ENCODE measurements at regions not wholly inside any gene's neighbourhood (a gene's known extent, or its start where the extent isn't known, plus 50 kb on each side); places are given as distances from the start of the nearest gene placed in this dataset.

DNA sequence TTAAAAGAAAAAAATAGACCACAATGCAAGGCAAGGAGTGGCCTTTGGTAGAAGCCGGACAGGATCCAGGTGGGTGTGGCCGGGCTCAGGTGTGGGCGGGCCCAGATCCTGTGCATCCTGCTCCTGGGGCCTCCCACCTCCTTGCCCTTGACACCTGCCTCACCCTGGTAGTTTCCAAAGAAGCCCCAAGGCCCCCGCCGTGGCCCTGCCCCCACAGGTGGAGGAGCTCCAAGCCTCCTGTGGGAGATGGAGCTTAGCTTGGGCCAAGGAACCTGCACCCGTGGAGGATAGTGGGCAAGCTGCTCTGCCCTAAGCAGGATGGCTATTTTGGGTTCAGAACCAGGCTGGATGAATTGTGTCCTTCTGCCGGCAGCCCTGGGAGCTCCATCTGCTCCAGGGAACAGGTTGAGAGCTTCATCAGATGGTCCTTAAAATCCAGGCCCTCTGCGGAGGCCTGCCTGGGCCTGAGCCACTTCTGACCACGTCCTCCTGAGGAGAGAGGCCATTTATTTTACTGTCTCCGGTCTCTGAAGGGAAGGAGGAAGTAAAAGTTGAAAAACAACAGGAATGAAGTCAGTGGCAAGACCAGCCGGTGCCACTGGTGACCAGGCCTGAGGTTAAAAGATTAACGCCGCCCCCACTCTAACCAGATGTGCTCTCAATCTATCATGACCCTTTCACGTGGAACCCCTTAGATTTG, 53.9 kb upstream of the KLF13 start:
- intact Hi-C loops (cut with micrococcal nuclease), result no loop called here
- Mint-ChIP-seq H3K27me3 (ENCODE audit: insufficient read depth) (no peaks in the 10 kb centered on the region), H3K4me3 (no peak overlapping the region), H3K27ac (no peak overlapping the region), H3K36me3 (ENCODE audit: low read depth) (peaks cover 5% of the 10 kb centered on the region), H3K4me1 (ENCODE audit: low read depth) (peaks cover 49% of the 10 kb centered on the region), H3K9me3 (no peaks in the 10 kb centered on the region)
- DNase-seq (ENCODE audit: low spot score), result no peak

DNA sequence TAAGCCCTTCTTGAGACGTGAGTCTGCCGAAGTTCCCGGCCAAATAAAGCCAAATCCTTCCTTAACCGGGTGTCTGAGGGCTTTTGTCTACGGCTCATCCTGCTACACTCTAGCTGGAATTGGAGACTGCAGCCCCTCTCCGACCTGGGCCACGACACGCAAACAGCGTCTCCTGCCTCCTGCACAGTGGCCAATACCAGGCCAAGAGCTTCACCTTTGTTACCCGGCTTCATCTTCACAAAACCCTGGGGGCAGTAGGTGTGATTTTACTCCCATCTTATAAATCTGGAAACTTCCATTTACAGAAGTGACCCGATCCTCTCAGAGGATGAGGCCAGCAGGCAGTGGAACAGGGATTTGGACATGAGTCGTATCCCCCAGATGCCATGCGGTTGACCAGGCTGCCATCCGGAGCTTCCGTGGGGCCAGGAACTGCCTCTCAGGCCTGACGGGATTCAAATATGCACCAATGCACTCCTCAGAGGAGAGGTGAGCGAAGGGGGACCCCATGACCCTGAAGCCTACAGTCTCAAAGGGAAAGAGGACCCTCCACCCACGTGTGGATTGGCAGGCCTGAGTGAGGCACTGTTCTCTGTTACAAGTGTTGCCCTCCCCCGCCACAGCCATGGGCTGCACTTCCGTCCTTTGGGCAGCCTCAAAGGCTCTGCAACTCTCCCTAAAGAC, 53.2 kb upstream of the KLF13 start:
- Mint-ChIP-seq H3K27ac (no peak overlapping the region), H3K4me3 (no peak overlapping the region), H3K9me3 (no peaks in the 10 kb centered on the region), H3K36me3 (ENCODE audit: low read depth) (no peaks in the 10 kb centered on the region), H3K27me3 (ENCODE audit: insufficient read depth) (no peaks in the 10 kb centered on the region), H3K4me1 (ENCODE audit: low read depth) (peaks cover 42% of the 10 kb centered on the region)
- DNase-seq (ENCODE audit: low spot score), result no peak
- intact Hi-C loops (cut with micrococcal nuclease), result no loop called here

DNA sequence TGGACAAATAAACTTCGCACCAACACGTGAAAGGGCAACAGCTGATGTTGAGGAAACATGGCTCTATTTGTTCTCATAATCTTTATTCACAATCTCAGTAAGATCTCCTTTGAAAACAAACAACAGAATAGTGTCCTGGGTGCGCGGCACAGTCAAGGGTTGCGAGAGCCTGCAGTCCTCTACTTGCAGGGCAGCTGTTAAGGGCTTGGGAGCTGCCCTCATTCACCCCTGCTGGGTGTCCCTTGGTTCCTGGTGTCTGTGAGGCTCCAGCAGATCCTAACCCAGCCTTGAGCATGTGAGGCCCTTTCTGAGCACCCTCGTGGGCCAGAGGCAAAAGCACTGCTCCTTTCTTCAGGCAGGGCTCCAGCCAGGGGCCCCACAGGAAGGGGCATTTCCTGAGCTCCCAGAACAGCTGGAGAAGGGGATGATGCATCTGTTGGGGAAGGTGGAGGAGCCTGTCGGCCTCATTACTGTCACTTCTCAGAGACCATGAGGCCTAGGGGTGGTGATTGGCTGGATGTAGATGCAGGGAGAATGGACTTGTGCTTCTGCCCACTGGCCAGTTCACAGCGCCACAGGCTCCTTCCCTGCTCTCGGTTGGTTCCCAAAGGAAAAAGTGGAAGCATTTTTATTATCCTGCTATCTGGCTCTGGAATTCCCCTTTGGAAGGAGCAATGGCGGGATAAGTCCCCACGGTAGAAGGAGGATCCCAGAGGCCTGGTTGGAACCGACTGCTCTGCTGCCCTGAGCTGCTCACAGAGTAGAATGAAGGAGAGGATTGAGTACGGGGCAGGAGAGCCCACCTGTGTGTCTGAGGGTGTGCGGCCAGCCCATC, 51.9 kb upstream of the KLF13 start:
- no peaks in the 10 kb centered on the region for H3K36me3 Mint-ChIP-seq (ENCODE audit: low read depth)
- H3K9me3 Mint-ChIP-seq, result no peaks in the 10 kb centered on the region
- H3K27me3 Mint-ChIP-seq (ENCODE audit: insufficient read depth), result no peaks in the 10 kb centered on the region
- H3K4me3 Mint-ChIP-seq, result no peak overlapping the region
- DNase-seq (ENCODE audit: low spot score), result no peak
- intact Hi-C loops (cut with micrococcal nuclease), result no loop called here
- peaks cover 39% of the 10 kb centered on the region for H3K4me1 Mint-ChIP-seq (ENCODE audit: low read depth)
- H3K27ac Mint-ChIP-seq, result no peak overlapping the region

DNA sequence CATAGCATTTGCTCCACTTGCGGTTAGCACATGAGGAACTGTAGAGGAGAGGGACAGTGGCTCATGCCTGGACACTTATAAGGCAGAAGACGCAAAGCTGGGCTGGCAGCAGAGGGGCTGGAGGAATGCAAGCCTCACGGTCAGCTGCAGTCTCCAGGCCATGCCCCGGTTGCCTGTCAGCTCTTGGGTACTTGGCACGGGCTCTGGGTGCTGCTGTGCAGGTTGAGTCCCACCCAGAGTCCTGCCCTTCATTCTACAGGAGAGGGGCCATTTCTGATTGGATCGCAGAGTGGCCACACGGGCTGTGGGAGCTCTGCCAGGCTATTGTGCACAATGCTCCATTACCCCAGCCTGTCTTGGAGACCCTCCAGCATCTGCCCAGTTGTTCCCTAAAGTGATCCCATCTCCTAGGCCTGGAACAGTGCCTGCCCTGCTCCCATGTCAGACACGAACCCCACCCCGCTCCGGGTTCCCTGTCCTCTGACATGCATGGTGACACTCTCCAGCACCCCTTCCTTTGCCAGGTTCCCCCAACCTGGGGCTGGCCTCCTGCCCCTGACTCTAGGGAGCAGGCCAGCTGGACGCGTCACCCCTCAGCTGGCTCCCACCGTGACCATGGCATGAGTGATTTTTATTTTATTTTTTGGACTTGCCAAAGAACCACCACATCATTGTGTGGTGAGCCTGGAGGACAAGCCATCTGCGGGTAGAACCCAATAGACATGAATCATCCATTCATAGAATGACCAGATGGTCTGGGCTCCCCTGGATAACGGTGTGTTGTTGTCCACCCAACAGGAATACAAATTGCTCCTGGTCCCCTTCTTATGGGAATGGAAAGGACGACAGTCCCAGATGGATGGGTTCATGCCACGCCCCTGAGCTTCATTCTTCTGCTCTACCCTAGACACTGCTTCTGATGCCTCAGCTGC, 51.0 kb upstream of the KLF13 start:
- Mint-ChIP-seq H3K4me1 (ENCODE audit: low read depth) (peaks cover 31% of the 10 kb centered on the region), H3K4me3 (no peak overlapping the region), H3K27me3 (ENCODE audit: insufficient read depth) (no peaks in the 10 kb centered on the region), H3K9me3 (no peaks in the 10 kb centered on the region), H3K36me3 (ENCODE audit: low read depth) (no peaks in the 10 kb centered on the region), H3K27ac (no peak overlapping the region)
- DNase-seq (ENCODE audit: low spot score), result no peak
- intact Hi-C loops (cut with micrococcal nuclease), result no loop called here

DNA sequence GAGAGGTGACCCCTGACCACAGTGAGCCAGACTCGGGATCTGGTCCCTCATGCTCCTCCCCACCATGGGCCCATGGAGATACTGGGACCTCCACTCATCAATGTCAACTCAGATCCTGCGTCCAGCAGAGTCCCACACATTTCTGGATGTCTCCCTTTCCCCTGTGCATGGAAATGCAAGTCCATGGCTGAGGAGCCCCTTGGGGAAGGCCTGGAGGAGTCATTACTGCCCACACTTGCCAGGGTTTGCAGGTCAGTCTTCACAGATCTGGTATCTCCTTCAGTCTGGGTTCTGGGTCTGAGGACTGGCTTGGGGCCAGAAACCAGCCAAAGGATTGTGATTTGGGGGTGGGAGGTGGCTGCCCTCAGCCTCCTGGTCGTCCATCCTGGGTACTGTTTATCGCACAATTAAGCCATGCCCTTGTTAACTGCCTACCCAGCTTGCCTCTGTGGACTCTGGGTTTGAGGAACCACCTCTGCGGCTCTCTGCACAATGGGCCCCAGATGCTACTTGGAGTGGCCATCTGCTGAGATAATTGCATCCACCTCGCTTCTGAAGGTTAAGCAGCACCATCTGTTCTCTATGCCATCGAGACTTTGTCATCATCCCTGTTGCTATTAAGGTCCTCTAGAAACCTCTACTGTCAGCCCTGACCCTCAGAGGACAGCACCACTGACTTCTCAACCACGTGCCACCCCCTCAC, 49.9 kb upstream of the KLF13 start:
- H3K4me1 Mint-ChIP-seq (ENCODE audit: low read depth), result peaks cover 19% of the 10 kb centered on the region
- DNase-seq (ENCODE audit: low spot score), result no peak
- H3K27ac Mint-ChIP-seq, result no peak overlapping the region
- no peaks in the 10 kb centered on the region for H3K27me3 Mint-ChIP-seq (ENCODE audit: insufficient read depth)
- no peaks in the 10 kb centered on the region for H3K36me3 Mint-ChIP-seq (ENCODE audit: low read depth)
- H3K9me3 Mint-ChIP-seq, result no peaks in the 10 kb centered on the region
- intact Hi-C loops (cut with micrococcal nuclease), result no loop called here
- no peak overlapping the region for H3K4me3 Mint-ChIP-seq
